Adrenal gland (tissue), 9 donors: ENCODE measurements at regions not wholly inside any gene's neighbourhood (a gene's known extent, or its start where the extent isn't known, plus 50 kb on each side); places are given as distances from the start of the nearest gene placed in this dataset.
A peak's percentile ranks its signal among the peaks of the same experiment; 100 is the strongest.

Source experiments
- DNase-seq, 7 donors: peaks; one replicate each; pipeline ENCODE4 v3.0.0-alpha.2; 2019 to 2020
- H3K27ac ChIP-seq, 5 donors: fragments of 200-600 bp; sonication (generic) in 4 of 5; 1 replicate in 3 of 5; 2 replicates in 2 of 5; pipeline versions ENCODE4 v1.5.1 to v1.8.0; 2016 to 2020; ENCODE audit warnings: mild to moderate bottlenecking in 1 of 5
- H3K27me3 ChIP-seq: fragments of 200-600 bp; 2 replicates; pipeline ENCODE4 v1.8.0; 2021
- H3K36me3 ChIP-seq, 2 donors: fragments of 200-600 bp; replicated peaks in 1 of 2; 1 replicate in 1 of 2; 2 replicates in 1 of 2; pipeline versions ENCODE4 v1.5.1 to v1.8.0; 2018 to 2022
- H3K4me1 ChIP-seq, 2 donors: fragments of 200-600 bp; replicated peaks in 1 of 2; 1 replicate in 1 of 2; 2 replicates in 1 of 2; pipeline versions ENCODE4 v1.5.1 to v1.8.0; 2018 to 2021
- H3K4me3 ChIP-seq, 4 donors: fragments of 200-600 bp; sonication (generic) in 3 of 4; one replicate each; pipeline ENCODE4 v1.5.1; 2016 to 2018
- H3K9me3 ChIP-seq, 3 donors: fragments of 200-600 bp; sonication (generic) in 1 of 3; replicated peaks in 1 of 3; 1 replicate in 2 of 3; 2 replicates in 1 of 3; pipeline versions ENCODE4 v1.5.1 to v1.8.0; 2016 to 2021
- POLR2A ChIP-seq, 2 donors: fragments of 450-650 bp; IDR thresholded peaks; one replicate each; pipeline ENCODE4 v1.6.1; 2017; ENCODE audit warnings: antibody characterized with exemption in 2 of 2, mild to moderate bottlenecking in 2 of 2, moderate library complexity in 1 of 2
- WGBS, 4 donors: extraction: QIAGEN DNeasy Blood & Tissue Kit in 2 of 4; methylation state at CpG; one replicate each; pipeline versions ENCODE4 v1.1.5 to v1.1.7; 2013 to 2017; 5-methylcytosine and 5-hydroxymethylcytosine counted together
- intact Hi-C, 2 donors: fragments of 100-400 bp; cut with DNase I; formaldehyde crosslinking; loops; one replicate each; pipeline versions ENCODE4 v1.14.1 to v1.15.0; 2022 to 2023
- TF ChIP-seq, protein P1 (sequence below), 6 experiments: fragments of 450-650 bp in 4 of 6; fragments of 200-600 bp in 2 of 6; sonication (generic) in 1 of 6; IDR thresholded peaks; 1 replicate in 5 of 6; 2 replicates in 1 of 6; pipeline versions ENCODE4 v1.5.1 to v1.8.0; 2016 to 2021; ENCODE audit warnings: antibody characterized with exemption in 6 of 6, mild to moderate bottlenecking in 2 of 6, moderate library complexity in 1 of 6
- donor health status: healthy with polysubstance abuse.
- donor health status: Bipolar disorder and iron deficiency.
- donor health status: DM: yes; HTN: yes; CAD: no.
- donor health status: DM: no; HTN: no; CAD: no.
- donor health status: DM: no; HTN: no; CAD: no.

DNA sequence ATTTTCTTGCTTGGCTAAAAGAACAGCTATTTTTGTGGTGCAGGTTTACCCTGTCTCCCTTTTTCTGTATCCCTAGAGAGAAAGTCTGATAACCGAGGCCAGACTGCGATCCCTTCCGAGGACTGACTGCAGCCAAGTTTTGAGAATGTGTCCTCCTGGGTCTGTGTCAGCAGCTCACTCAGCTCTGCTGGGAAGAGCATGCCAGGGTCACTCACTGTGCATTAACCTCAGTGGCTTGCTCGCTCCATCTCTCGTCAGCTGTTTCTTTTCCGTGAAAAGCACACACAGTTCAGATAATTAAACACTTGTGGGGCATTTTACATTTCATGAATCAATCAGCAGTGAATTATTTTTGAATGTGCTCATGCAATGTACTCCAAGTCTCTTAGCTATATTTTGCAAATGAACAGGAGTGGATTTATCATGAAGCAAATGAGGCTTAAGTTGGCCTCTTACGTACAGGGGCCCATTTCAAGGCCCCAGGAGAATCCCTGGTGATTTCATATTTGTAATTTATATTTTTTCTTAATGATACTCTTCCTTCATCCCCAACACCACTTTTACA, 252.1 kb downstream of the SMARCA2 start:
- no peak overlapping the region for H3K4me3 ChIP-seq
- peaks cover 18 to 27% of the 10 kb centered on the region in 2 donors for H3K4me1 ChIP-seq
- H3K27ac ChIP-seq = peak overlapping the region in 3 of 5 donors; percentile 16 to 59 (median 24)
- H3K9me3 ChIP-seq = no peaks in the 10 kb centered on the region
- no peaks in the 10 kb centered on the region for H3K36me3 ChIP-seq
- TF ChIP-seq, protein P1, sequence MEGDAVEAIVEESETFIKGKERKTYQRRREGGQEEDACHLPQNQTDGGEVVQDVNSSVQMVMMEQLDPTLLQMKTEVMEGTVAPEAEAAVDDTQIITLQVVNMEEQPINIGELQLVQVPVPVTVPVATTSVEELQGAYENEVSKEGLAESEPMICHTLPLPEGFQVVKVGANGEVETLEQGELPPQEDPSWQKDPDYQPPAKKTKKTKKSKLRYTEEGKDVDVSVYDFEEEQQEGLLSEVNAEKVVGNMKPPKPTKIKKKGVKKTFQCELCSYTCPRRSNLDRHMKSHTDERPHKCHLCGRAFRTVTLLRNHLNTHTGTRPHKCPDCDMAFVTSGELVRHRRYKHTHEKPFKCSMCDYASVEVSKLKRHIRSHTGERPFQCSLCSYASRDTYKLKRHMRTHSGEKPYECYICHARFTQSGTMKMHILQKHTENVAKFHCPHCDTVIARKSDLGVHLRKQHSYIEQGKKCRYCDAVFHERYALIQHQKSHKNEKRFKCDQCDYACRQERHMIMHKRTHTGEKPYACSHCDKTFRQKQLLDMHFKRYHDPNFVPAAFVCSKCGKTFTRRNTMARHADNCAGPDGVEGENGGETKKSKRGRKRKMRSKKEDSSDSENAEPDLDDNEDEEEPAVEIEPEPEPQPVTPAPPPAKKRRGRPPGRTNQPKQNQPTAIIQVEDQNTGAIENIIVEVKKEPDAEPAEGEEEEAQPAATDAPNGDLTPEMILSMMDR (IDR thresholded peaks at IDR 0.05) = no peak
- peak in 1 of 2 donors; percentile 31 for TF ChIP-seq POLR2A (IDR thresholded peaks at IDR 0.05)
- DNase-seq = peak; percentile 47 to 79 (median 78)
- H3K27me3 ChIP-seq = no peaks in the 10 kb centered on the region
- WGBS, 4 donors = 25 to 44% (median 33%) methylated on average over 7 of the region's 7 CpGs
- intact Hi-C loops = no loop called here

DNA sequence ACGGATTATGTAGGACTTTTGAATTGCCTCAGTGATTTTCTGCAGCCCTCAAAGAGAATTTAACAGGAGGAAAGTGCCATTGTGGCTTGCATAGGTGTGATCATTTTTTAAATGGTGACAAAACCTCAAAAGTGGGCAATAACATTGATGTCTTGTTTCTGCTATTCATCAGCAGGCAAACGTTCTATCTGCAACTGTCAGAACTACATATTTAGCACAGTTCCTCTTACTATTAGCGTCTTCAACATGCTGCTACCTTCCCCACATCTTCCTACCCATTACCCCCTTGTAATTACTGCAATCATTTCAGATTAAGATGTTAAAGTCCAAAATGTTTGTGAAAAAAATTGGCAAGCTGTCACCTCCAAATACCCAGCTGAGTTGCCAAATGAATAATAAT, 254.6 kb downstream of the SMARCA2 start:
- Histone ChIP-seq H3K36me3 (no peaks in the 10 kb centered on the region), H3K9me3 (no peaks in the 10 kb centered on the region), H3K27ac (no peak overlapping the region), H3K4me1 (peaks cover 9 to 17% of the 10 kb centered on the region in 2 donors), H3K4me3 (no peak overlapping the region), H3K27me3 (no peaks in the 10 kb centered on the region)
- WGBS, 4 donors = 39 to 80% (median 66%) methylated on average over 3 of the region's 3 CpGs
- TF ChIP-seq, protein P1 (IDR thresholded peaks at IDR 0.05) = no peak
- no peak for TF ChIP-seq POLR2A (IDR thresholded peaks at IDR 0.05)
- intact Hi-C loops = no loop called here
- DNase-seq = no peak

DNA sequence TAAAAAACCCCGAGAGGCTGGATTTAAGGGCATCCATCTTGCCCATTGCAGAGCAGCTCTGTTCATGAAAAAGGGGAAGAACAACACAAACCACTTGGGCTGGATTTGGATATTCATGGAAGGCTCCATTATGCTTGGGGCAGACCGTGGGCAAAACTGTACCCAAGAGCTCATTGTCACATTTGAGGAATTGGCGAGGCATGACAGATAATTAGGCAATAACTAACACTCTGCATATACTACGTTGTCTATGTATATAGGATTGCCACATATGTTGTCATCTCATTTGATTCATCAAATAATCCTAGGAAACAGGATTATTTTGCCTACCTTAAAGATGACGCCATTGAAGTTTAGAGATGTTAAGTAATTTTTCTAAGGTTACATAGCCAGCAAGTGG, 255.4 kb downstream of the SMARCA2 start:
- TF ChIP-seq, protein P1 (IDR thresholded peaks at IDR 0.05) = no peak
- no peak for TF ChIP-seq POLR2A (IDR thresholded peaks at IDR 0.05)
- DNase-seq = no peak
- Histone ChIP-seq H3K9me3 (no peaks in the 10 kb centered on the region), H3K27me3 (no peaks in the 10 kb centered on the region), H3K4me3 (no peak overlapping the region), H3K27ac (no peak overlapping the region), H3K36me3 (no peaks in the 10 kb centered on the region), H3K4me1 (peaks cover 9 to 17% of the 10 kb centered on the region in 2 donors)
- intact Hi-C loops = no loop called here
- 82 to 93% (median 88%) methylated on average over 5 of the region's 5 CpGs for WGBS, 4 donors

DNA sequence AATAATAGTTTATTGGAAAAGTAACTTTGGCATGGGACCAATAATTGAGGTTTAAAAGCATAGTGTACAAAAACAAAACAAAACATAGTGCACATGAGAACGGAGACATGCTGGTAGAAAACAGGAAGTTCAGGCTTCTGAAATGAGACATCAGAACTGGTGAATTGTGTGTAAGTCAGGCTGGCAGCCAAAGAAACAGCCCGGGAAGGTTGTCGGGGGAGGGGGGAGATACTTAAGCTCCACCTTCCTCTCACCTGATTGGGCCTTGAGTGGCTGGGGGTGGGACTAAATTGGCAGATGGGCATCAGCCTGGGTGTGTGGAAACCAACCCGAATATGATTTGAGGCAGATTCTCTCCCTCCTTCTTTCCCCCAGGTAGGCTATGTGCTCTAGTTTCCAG, 256.3 kb downstream of the SMARCA2 start:
- intact Hi-C loops = no loop called here
- Histone ChIP-seq H3K9me3 (no peaks in the 10 kb centered on the region), H3K36me3 (no peaks in the 10 kb centered on the region), H3K4me1 (peaks cover 9 to 17% of the 10 kb centered on the region in 2 donors), H3K27me3 (no peaks in the 10 kb centered on the region), H3K27ac (no peak overlapping the region), H3K4me3 (no peak overlapping the region)
- DNase-seq = peak; percentile 29 to 91 (median 77)
- TF ChIP-seq, protein P1 (IDR thresholded peaks at IDR 0.05) = peak in 2 of 6 experiments; percentile 8 to 13
- TF ChIP-seq POLR2A (IDR thresholded peaks at IDR 0.05) = no peak
- 29 to 40% (median 32%) methylated on average over 4 of the region's 4 CpGs for WGBS, 4 donors
